CD8-positive, alpha-beta memory T cell (primary cell): ENCODE measurements at regions not wholly inside any gene's neighbourhood (a gene's known extent, or its start where the extent isn't known, plus 50 kb on each side); places are given as distances from the start of the nearest gene placed in this dataset.

ENCODE experiments used
- CTCF ChIA-PET: fragments of 350-600 bp; sonication (Branson Sonifier 250); formaldehyde crosslinking; loops from one replicate; lab custom pipeline; 2021; ENCODE audit warnings: antibody characterized with exemption; lab: Charles Lee
- POLR2A ChIA-PET: fragments of 350-600 bp; sonication (Branson Sonifier 250); formaldehyde crosslinking; loops from one replicate; lab custom pipeline; 2021; ENCODE audit warnings: antibody characterized with exemption; lab: Charles Lee
- DNase-seq, 5 donors: peaks; one replicate each; pipeline versions ENCODE4 v3.0.0 to v3.0.0-alpha.2; 2020 to 2022; ENCODE audit warnings: mixed read lengths in 1 of 5
- H3K27ac ChIP-seq: one replicate; pipeline ENCODE4 v1.7.0; 2013; ENCODE audit warnings: low read depth, mild to moderate bottlenecking, low read length, moderate library complexity
- H3K27me3 ChIP-seq: 2 replicates; pipeline ENCODE4 v1.7.0; 2013; ENCODE audit warnings: low read length, mild to moderate bottlenecking; ENCODE audit not compliant: insufficient read depth, poor library complexity, severe bottlenecking
- H3K36me3 ChIP-seq: 2 replicates; pipeline ENCODE4 v1.7.0; 2013; ENCODE audit warnings: mild to moderate bottlenecking, low read length, moderate library complexity; ENCODE audit not compliant: insufficient read depth
- H3K4me1 ChIP-seq: 2 replicates; pipeline ENCODE4 v1.7.0; 2013; ENCODE audit warnings: mild to moderate bottlenecking, low read length, moderate library complexity; ENCODE audit not compliant: insufficient read depth
- H3K4me3 ChIP-seq: 2 replicates; pipeline ENCODE4 v1.7.0; 2013; ENCODE audit warnings: mild to moderate bottlenecking, low read length
- H3K9me3 ChIP-seq: 2 replicates; pipeline ENCODE4 v1.7.0; 2013; ENCODE audit warnings: mild to moderate bottlenecking, low read length
- H3K27ac Mint-ChIP-seq, 8 donors: one replicate each; pipeline ENCODE4 v1.8.0; 2020 to 2021; ENCODE audit warnings: mixed read lengths in 8 of 8, mild to moderate bottlenecking in 6 of 8, inconsistent platforms in 3 of 8, moderate library complexity in 3 of 8
- H3K27me3 Mint-ChIP-seq, 2 donors: one replicate each; pipeline ENCODE4 v1.8.0; 2020 to 2021; ENCODE audit warnings: mixed read lengths in 2 of 2, mild to moderate bottlenecking in 1 of 2, moderate library complexity in 1 of 2
- H3K36me3 Mint-ChIP-seq, 3 donors: one replicate each; pipeline ENCODE4 v1.8.0; 2020 to 2021; ENCODE audit warnings: mixed read lengths in 3 of 3, inconsistent platforms in 1 of 3, mild to moderate bottlenecking in 1 of 3
- H3K4me1 Mint-ChIP-seq, 3 donors: one replicate each; pipeline ENCODE4 v1.8.0; 2020 to 2021; ENCODE audit warnings: mixed read lengths in 3 of 3, inconsistent platforms in 1 of 3, mild to moderate bottlenecking in 1 of 3
- H3K4me3 Mint-ChIP-seq, 7 donors: one replicate each; pipeline ENCODE4 v1.8.0; 2020 to 2021; ENCODE audit warnings: mixed read lengths in 7 of 7, mild to moderate bottlenecking in 6 of 7, moderate library complexity in 4 of 7, inconsistent platforms in 2 of 7
- H3K9me3 Mint-ChIP-seq, 5 donors: one replicate each; pipeline ENCODE4 v1.8.0; 2020 to 2022; ENCODE audit warnings: mixed read lengths in 5 of 5, mild to moderate bottlenecking in 3 of 5, moderate library complexity in 2 of 5, inconsistent platforms in 1 of 5

GRCh38 chr5:53378190-53378589, 102.2 kb upstream of the FST start:
- H3K27ac Mint-ChIP-seq, result no peak overlapping the region
- ChIA-PET POLR2A (no interaction called here), CTCF (no interaction called here)
- DNase-seq, result no peak
- peaks cover 7 to 11% of the 10 kb centered on the region in 2 donors for H3K27me3 Mint-ChIP-seq
- no peaks in the 10 kb centered on the region for H3K36me3 Mint-ChIP-seq
- Histone ChIP-seq H3K4me1 (no peaks in the 10 kb centered on the region), H3K27ac (no peak overlapping the region), H3K4me3 (no peak overlapping the region), H3K9me3 (no peaks in the 10 kb centered on the region), H3K36me3 (no peaks in the 10 kb centered on the region), H3K27me3 (no peaks in the 10 kb centered on the region)
- no peaks in the 10 kb centered on the region for H3K9me3 Mint-ChIP-seq
- no peaks in the 10 kb centered on the region for H3K4me1 Mint-ChIP-seq
- no peak overlapping the region for H3K4me3 Mint-ChIP-seq

DNA sequence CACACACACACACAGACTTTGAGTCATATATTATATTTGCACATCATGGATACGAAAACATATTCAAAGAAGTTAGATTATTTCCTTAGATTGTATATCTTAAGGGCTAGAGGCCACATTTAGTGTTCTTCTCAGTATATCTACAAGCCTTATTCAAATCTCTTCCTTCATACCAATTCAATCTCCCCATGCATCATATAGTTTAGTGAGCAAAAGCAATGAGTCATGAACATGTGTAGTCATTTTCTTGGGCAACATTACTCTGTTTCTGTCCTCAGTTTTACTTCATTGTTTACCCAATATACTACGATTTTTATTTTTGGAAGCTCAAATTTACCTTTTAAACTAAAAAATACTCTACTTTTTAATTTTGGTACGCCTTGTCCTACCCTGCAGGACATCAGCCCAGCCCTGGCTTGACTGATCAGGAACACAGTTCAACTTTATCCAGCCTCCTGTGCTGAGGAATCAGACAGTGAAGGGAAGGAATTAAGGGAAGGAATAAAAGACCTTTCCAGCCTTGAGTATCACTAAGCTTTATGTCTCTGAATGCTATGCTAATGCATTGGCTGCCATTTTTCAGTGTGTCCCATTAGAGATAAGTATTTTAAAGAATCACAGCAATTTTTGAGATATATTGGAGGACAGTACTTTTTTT, 101.7 kb upstream of the FST start:
- H3K27me3 ChIP-seq, result no peaks in the 10 kb centered on the region
- H3K4me3 ChIP-seq, result no peak overlapping the region
- DNase-seq, result no peak
- H3K27me3 Mint-ChIP-seq, result peaks cover 7 to 11% of the 10 kb centered on the region in 2 donors
- no peaks in the 10 kb centered on the region for H3K9me3 Mint-ChIP-seq
- no peaks in the 10 kb centered on the region for H3K36me3 ChIP-seq
- no peaks in the 10 kb centered on the region for H3K4me1 ChIP-seq
- ChIA-PET POLR2A (no interaction called here), CTCF (no interaction called here)
- H3K36me3 Mint-ChIP-seq, result no peaks in the 10 kb centered on the region
- no peaks in the 10 kb centered on the region for H3K4me1 Mint-ChIP-seq
- H3K27ac Mint-ChIP-seq, result no peak overlapping the region
- no peak overlapping the region for H3K27ac ChIP-seq
- H3K4me3 Mint-ChIP-seq, result no peak overlapping the region
- H3K9me3 ChIP-seq, result no peaks in the 10 kb centered on the region

GRCh38 chr5:53386341-53386740, 94.1 kb upstream of the FST start:
- Histone ChIP-seq H3K36me3 (no peaks in the 10 kb centered on the region), H3K4me1 (no peaks in the 10 kb centered on the region), H3K9me3 (no peaks in the 10 kb centered on the region), H3K4me3 (no peak overlapping the region), H3K27me3 (no peaks in the 10 kb centered on the region), H3K27ac (no peak overlapping the region)
- no peak overlapping the region for H3K4me3 Mint-ChIP-seq
- no peak overlapping the region for H3K27ac Mint-ChIP-seq
- POLR2A ChIA-PET, result no interaction called here
- H3K4me1 Mint-ChIP-seq, result no peaks in the 10 kb centered on the region
- H3K36me3 Mint-ChIP-seq, result no peaks in the 10 kb centered on the region
- H3K27me3 Mint-ChIP-seq, result peaks cover 10 to 18% of the 10 kb centered on the region in 2 donors
- H3K9me3 Mint-ChIP-seq, result peaks cover 2 to 26% (median 6%) of the 10 kb centered on the region in 5 donors
- no peak for DNase-seq
- CTCF ChIA-PET, result no interaction called here

- H3K4me1 Mint-ChIP-seq, result no peaks in the 10 kb centered on the region
- H3K9me3 ChIP-seq, result no peaks in the 10 kb centered on the region
- CTCF ChIA-PET, result no interaction called here
Measured at GRCh38 chr5:53389093-53389492, 91.3 kb upstream of the FST start.

DNA sequence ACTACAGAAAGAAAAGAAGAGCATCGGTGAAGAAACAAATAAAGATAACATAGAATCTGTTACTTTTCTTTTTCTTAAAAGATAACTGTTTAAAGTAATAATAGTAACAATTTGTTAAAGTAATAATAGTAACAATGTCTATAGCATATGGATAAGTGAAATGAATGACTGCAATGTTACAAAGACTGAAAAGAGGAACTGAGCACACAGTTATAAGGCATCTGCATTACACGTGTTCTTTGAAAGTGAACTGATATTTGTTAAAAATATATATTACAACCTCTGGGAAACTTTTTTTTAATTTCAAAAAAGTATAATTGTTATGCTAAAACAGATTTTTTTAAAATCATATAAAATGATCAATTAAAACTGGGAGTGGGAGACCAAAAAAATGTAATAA, 88.4 kb upstream of the FST start:
- H3K36me3 Mint-ChIP-seq, result no peaks in the 10 kb centered on the region
- ChIA-PET POLR2A (no interaction called here), CTCF (no interaction called here)
- no peaks in the 10 kb centered on the region for H3K4me1 Mint-ChIP-seq
- Histone ChIP-seq H3K27me3 (no peaks in the 10 kb centered on the region), H3K27ac (no peak overlapping the region), H3K4me3 (no peak overlapping the region), H3K36me3 (no peaks in the 10 kb centered on the region), H3K9me3 (no peaks in the 10 kb centered on the region), H3K4me1 (no peaks in the 10 kb centered on the region)
- H3K9me3 Mint-ChIP-seq, result peaks cover 2 to 26% (median 4%) of the 10 kb centered on the region in 5 donors
- H3K4me3 Mint-ChIP-seq, result no peak overlapping the region
- peaks cover 0 to 5% of the 10 kb centered on the region in 2 donors for H3K27me3 Mint-ChIP-seq
- DNase-seq, result no peak
- no peak overlapping the region for H3K27ac Mint-ChIP-seq

More at GRCh38 chr5:53389093-53389492, 91.3 kb upstream of the FST start:
- Mint-ChIP-seq H3K27me3 (peaks cover 3 to 8% of the 10 kb centered on the region in 2 donors), H3K9me3 (peaks cover 2 to 26% (median 4%) of the 10 kb centered on the region in 5 donors), H3K4me3 (no peak overlapping the region), H3K27ac (no peak overlapping the region), H3K36me3 (no peaks in the 10 kb centered on the region)
- Histone ChIP-seq H3K4me1 (no peaks in the 10 kb centered on the region), H3K27me3 (no peaks in the 10 kb centered on the region), H3K4me3 (no peak overlapping the region), H3K27ac (no peak overlapping the region), H3K36me3 (no peaks in the 10 kb centered on the region)
- POLR2A ChIA-PET, result no interaction called here
- DNase-seq, result no peak

- no peaks in the 10 kb centered on the region for H3K36me3 Mint-ChIP-seq
- Histone ChIP-seq H3K4me3 (no peak overlapping the region), H3K36me3 (no peaks in the 10 kb centered on the region), H3K27me3 (no peaks in the 10 kb centered on the region), H3K4me1 (no peaks in the 10 kb centered on the region), H3K27ac (no peak overlapping the region), H3K9me3 (no peaks in the 10 kb centered on the region)
- peaks cover 0 to under 1% (median 0%) of the 10 kb centered on the region in 5 donors for H3K9me3 Mint-ChIP-seq
- no peak overlapping the region for H3K27ac Mint-ChIP-seq
- DNase-seq, result no peak
- ChIA-PET POLR2A (no interaction called here), CTCF (no interaction called here)
- no peak overlapping the region for H3K4me3 Mint-ChIP-seq
- peaks cover 6 to 7% of the 10 kb centered on the region in 2 donors for H3K27me3 Mint-ChIP-seq
- no peaks in the 10 kb centered on the region for H3K4me1 Mint-ChIP-seq
Measured at GRCh38 chr5:53394808-53395207, 85.6 kb upstream of the FST start.

GRCh38 chr5:53397141-53397757, 83.2 kb upstream of the FST start:
- peaks cover 0 to 1% (median 0%) of the 10 kb centered on the region in 5 donors for H3K9me3 Mint-ChIP-seq
- DNase-seq, result no peak
- H3K27ac Mint-ChIP-seq, result no peak overlapping the region
- POLR2A ChIA-PET, result no interaction called here
- H3K4me3 Mint-ChIP-seq, result no peak overlapping the region
- H3K4me3 ChIP-seq, result no peak overlapping the region
- H3K27me3 Mint-ChIP-seq, result peaks cover 8 to 20% of the 10 kb centered on the region in 2 donors
- H3K4me1 ChIP-seq, result no peaks in the 10 kb centered on the region
- H3K27me3 ChIP-seq, result no peaks in the 10 kb centered on the region
- H3K9me3 ChIP-seq, result no peaks in the 10 kb centered on the region
- CTCF ChIA-PET, result no interaction called here
- no peaks in the 10 kb centered on the region for H3K36me3 ChIP-seq
- no peak overlapping the region for H3K27ac ChIP-seq
- H3K36me3 Mint-ChIP-seq, result no peaks in the 10 kb centered on the region
- H3K4me1 Mint-ChIP-seq, result no peaks in the 10 kb centered on the region

- CTCF ChIA-PET, result no interaction called here
- no peak for DNase-seq
- H3K9me3 ChIP-seq, result no peaks in the 10 kb centered on the region
- no peaks in the 10 kb centered on the region for H3K4me1 Mint-ChIP-seq
- H3K27me3 Mint-ChIP-seq, result peaks cover 8 to 20% of the 10 kb centered on the region in 2 donors
- H3K27ac ChIP-seq, result no peak overlapping the region
- no peak overlapping the region for H3K4me3 ChIP-seq
- H3K4me3 Mint-ChIP-seq, result no peak overlapping the region
- no peaks in the 10 kb centered on the region for H3K36me3 ChIP-seq
- H3K27ac Mint-ChIP-seq, result no peak overlapping the region
- POLR2A ChIA-PET, result no interaction called here
- no peaks in the 10 kb centered on the region for H3K27me3 ChIP-seq
- H3K4me1 ChIP-seq, result no peaks in the 10 kb centered on the region
- peaks cover 0 to 1% (median 0%) of the 10 kb centered on the region in 5 donors for H3K9me3 Mint-ChIP-seq
- no peaks in the 10 kb centered on the region for H3K36me3 Mint-ChIP-seq
Measured at GRCh38 chr5:53397845-53398244, 82.6 kb upstream of the FST start.
